ENCODE measurements at regions not wholly inside any gene's neighbourhood (a gene's known extent, or its start where the extent isn't known, plus 50 kb on each side); places are given as distances from the start of the nearest gene placed in this dataset.
"Not testable (repeated sequence)": the region's sequence is repeated elsewhere in the genome, so short reads cannot be mapped to it uniquely, and the experiment has no call there.

- DNase-seq = no peak
These were observed 55.0 kb upstream of the IL33 start for GRCh38 chr9:6160579-6160978.

GRCh38 chr9:6153425-6153824 is 62.2 kb upstream of the IL33 start:
- no peak for DNase-seq

DNA sequence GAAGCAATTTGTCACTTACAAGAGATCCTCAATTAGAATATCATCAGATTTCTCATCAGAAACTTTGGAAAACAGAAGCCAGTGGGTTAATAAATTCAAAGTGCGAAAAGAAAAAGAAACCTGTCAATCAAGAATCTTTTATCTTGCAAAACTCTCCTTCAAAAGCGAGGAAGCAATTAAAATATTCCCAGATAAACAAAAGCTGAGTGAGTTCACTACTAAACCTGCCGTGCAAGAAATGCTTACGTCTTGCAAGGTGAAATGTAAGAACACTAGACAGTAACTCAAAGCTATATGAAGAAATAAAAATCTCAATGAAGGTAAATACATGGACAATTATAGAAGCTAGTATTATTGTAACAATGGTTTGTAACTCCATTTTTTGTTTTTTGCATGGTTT is 62.8 kb upstream of the IL33 start:
- DNase-seq = no peak

GRCh38 chr9:6150483-6150882 is 65.1 kb upstream of the IL33 start:
- DNase-seq = no peak

DNA sequence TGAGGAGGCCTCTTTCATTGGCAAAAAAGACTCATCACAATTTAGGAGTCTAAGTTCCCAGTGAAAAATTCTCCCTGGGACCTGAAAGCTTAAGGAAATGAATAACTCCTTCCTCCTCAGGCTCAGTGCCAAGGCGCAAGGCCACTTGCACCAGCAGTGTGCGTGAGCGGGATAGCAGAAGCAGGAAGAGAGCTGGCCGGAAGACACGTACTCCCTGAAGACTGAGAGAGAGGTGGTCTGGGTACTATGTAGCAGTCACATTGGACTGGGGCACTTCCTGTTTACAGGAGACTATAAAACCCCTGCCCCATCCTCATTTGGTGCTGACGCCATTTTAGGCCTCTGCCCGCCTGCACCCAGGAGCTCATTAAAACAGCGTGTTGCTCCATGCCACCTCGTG is 66.3 kb upstream of the IL33 start:
- no peak for DNase-seq

DNA sequence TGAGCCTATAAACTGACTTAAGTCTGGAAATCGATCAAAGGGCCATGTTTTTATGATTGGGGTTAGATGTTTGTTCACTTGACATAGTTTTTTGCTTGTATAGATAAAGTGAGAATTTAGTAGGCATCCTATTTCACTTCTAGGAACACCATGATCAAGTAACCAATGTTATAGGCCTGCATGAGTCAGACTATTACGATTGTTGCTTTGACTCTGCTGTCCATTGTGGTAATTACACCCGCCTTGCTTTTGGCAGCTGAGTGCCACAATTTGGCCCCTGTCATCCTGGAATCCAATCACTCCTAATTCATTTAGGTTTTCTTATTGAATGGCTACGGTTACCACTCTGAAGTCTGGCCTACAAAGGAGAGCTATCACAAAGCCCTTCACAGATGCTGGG is 67.8 kb upstream of the IL33 start:
- no peak for DNase-seq

- no peak for DNase-seq
These were observed 70.7 kb upstream of the IL33 start for GRCh38 chr9:6144947-6145346.

GRCh38 chr9:6142799-6143454 is 72.7 kb upstream of the IL33 start:
- DNase-seq = no peak

- DNase-seq = not testable (repeated sequence)
These were observed 79.8 kb upstream of the IL33 start for GRCh38 chr9:6135780-6136179.

- no peak for DNase-seq
These were observed 80.9 kb upstream of the IL33 start for GRCh38 chr9:6134661-6135180.

GRCh38 chr9:6133346-6134063 is 82.1 kb upstream of the IL33 start:
- DNase-seq = no peak

GRCh38 chr9:6132650-6133049 is 83.0 kb upstream of the IL33 start:
- no peak for DNase-seq

- DNase-seq = no peak
These were observed 87.6 kb upstream of the IL33 start for GRCh38 chr9:6128030-6128429.

GRCh38 chr9:6126377-6126776 is 89.2 kb upstream of the IL33 start:
- DNase-seq = no peak

DNA sequence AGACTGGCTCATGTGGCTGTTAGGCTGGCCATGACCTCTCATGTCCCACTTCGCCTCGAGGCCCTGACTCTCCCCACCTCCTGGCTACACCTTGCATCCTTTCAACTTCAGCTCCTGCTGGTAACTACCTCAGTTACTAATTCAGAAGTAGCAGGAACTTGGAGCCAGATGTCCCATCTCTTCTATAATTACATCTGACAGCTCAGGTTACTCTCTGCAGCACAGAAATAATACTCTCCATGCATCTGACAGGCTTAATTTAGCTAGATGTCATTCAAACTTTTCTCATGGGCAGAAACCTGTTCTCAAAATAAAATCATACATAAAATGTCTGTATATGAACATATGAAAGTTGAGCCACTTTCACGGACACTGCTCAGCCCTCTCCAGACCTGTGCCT is 92.2 kb upstream of the IL33 start:
- DNase-seq = no peak

GRCh38 chr9:6121707-6122106 is 93.9 kb upstream of the IL33 start:
- DNase-seq = no peak

DNA sequence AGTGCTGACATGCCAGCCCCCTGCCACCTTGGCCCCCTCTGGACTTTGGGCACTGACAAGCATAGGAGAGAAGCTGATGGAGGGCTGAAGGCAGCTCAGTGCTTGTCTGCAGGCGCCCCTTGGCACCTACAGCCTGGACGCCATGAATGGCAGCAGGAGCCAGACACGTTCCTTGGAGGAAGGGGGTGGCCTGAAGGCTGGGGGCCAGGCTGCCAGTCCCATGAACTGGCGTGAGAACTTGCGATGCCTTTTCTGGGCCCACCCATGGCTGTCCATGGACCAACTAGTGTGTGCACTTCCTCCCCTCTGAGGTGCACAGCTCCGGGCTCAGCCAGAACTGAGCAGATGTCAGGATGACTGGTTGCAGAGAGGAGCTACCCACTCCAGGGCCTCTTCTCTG is 99.0 kb upstream of the RANBP6 start:
- no peak for DNase-seq

GRCh38 chr9:6113819-6114218 is 98.4 kb upstream of the RANBP6 start:
- no peak for DNase-seq

GRCh38 chr9:6113312-6113711 is 97.9 kb upstream of the RANBP6 start:
- no peak for DNase-seq

DNA sequence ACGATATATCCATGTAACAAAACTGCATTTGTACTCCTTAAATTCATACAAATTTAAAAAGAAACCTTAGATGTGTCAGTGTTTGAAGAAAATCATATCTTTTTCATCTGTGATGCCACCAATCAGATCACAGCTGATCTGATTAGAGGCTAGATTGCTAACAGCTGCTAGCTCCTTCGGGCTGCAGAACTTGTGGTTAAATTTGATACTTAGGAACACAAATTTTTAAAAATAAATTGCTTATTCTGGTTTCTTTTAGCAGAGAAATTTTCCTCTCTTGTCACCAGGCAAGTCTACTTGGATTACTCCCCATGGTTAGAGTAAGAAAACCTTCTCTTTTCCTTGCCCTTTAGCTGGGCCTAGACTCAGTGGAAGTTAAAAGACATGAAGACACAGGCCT is 94.6 kb upstream of the RANBP6 start:
- DNase-seq = no peak

DNA sequence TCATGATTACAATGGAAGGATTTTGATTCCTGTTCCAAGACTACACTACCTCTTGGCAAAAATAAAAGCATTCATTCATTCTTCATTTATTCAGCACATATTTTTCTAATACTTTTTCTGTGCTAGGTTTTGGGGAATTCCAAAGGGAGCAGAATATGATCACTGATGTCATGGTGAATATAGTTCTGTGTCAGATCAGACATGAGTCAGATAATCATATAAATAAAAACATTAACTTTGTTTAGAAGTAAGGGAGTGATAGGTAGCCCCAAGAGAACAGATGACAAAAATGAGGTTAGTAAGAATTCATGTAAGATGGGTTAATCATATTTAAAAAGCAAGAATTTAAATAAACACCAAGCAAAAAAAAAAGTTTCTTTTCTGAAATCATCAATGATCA is 94.1 kb upstream of the RANBP6 start:
- no peak for DNase-seq

GRCh38 chr9:6106711-6107339 is 91.4 kb upstream of the RANBP6 start:
- no peak for DNase-seq

GRCh38 chr9:6105738-6106137 is 90.3 kb upstream of the RANBP6 start:
- DNase-seq = no peak

DNA sequence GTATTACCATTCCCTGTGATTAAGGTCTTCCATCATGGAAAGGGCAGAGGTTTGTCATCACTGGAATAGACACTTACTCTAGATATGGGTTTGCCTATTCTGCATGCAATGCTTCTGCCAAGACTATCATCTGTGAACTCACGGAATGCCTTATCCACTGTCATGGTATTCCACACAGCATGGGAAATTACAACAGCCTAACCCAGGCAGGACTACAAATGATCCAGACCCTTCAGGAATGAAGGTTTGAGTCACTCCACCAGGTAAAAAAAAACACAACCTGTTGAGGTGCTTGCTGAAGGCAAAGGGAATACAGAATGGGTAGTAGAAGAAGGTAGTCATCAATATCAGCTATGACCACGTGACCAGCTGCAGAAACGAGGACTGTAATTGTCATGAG is 89.0 kb upstream of the RANBP6 start:
- not testable (repeated sequence) for DNase-seq
